ENCODE measurements at regions not wholly inside any gene's neighbourhood (a gene's known extent, or its start where the extent isn't known, plus 50 kb on each side); places are given as distances from the start of the nearest gene placed in this dataset.

DNA sequence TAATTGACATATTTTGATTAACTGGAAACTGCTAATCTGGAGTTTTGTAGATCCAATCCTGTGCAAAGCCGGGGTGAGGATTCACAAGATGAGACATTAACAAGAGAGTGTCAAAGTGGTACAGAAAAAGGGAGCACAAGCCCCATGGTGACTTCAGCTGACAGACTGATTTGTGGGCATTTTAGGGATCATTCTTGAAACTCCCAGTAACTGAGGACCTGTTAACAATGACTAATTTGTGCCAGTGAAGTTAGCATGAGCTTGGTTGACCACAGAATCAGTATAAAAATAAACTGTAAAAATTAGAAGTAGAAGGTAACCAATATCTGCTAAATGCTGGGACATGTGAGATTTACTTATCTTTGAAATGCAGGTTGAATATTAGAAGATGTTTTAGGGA is 1578.3 kb downstream of the EFNA5 start:
- Histone ChIP-seq H4K8ac (ENCODE audit: low read depth in 2 of 2, low read length in 2 of 2) (no peak overlapping the region), H3K27me3 (ENCODE audit: control insufficient read depth, insufficient read depth, low read length) (no peaks in the 10 kb centered on the region), H3K4me3 (ENCODE audit: insufficient read depth, low read depth, low read length) (no peak overlapping the region), H2BK120ac (ENCODE audit: low read depth, low read length) (no peak overlapping the region), H3K27ac (ENCODE audit: insufficient read depth, low read length) (no peak overlapping the region), H4K91ac (ENCODE audit: insufficient read depth, low read depth, low read length) (no peak overlapping the region), H4K5ac (ENCODE audit: low read depth, low read length) (no peak overlapping the region), H2AK5ac (ENCODE audit: low read depth, low read length) (no peak overlapping the region), H2AFZ (replicated peaks; ENCODE audit: low read length, poor library complexity) (no peak overlapping the region), H2BK20ac (ENCODE audit: low read depth, low read length) (no peak overlapping the region), H3K79me1 (ENCODE audit: low read depth in 1 of 2, low read length in 2 of 2) (no peaks in the 10 kb centered on the region), H3K18ac (ENCODE audit: low read depth, low read length) (no peak overlapping the region), H3K23ac (ENCODE audit: low read depth, low read length) (no peak overlapping the region), H3K9me1 (ENCODE audit: insufficient read depth, low read length) (peaks cover 4% of the 10 kb centered on the region; the same call in 1 of the 2 replicates), H3K9ac (ENCODE audit: low read depth, low read length) (no peak overlapping the region), H3K4me2 (ENCODE audit: low read depth, low read length) (no peak overlapping the region), H2BK5ac (ENCODE audit: low read depth, low read length, poor library complexity, severe bottlenecking) (no peak overlapping the region), H3K4ac (ENCODE audit: low read depth, low read length) (no peak overlapping the region), H3K14ac (replicated peaks; ENCODE audit: low read depth, low read length) (no peak overlapping the region), H2BK15ac (ENCODE audit: low read depth, low read length) (no peak overlapping the region), H4K20me1 (ENCODE audit: insufficient read depth, low read length) (no peaks in the 10 kb centered on the region), H2AK9ac (replicated peaks; ENCODE audit: low read depth, low read length, poor library complexity) (no peak overlapping the region), H3K4me1 (ENCODE audit: control insufficient read depth, insufficient read depth, low read length) (peaks cover 5% of the 10 kb centered on the region; the same call in 1 of the 2 replicates), H3K56ac (ENCODE audit: extremely low read depth, insufficient read depth, low read length) (no peak overlapping the region), H3K36me3 (ENCODE audit: control insufficient read depth, insufficient read depth, low read length) (no peaks in the 10 kb centered on the region), H3K9me3 (ENCODE audit: control insufficient read depth, insufficient read depth, low read length) (no peaks in the 10 kb centered on the region)
- ChIA-PET POLR2A (ENCODE audit: unreplicated experiment) (no interaction called here), CTCF (no interaction called here)
- intact Hi-C loops (cut with micrococcal nuclease) (no loop called here), in situ Hi-C loops (cut with MboI; ENCODE audit: low sequenced_read_pairs) (no loop called here), dilution Hi-C loops (cut with HindIII; ENCODE audit: low sequenced_read_pairs, unreplicated experiment) (no loop called here)
- no peak for DNase-seq
- ATAC-seq (ENCODE audit: low read depth), result no peak
- no peak for TF ChIP-seq MAFK (IDR thresholded peaks at IDR 0.05; ENCODE audit: low read depth, low read length)
- no peak for TF ChIP-seq SMC3 (IDR thresholded peaks at IDR 0.05; ENCODE audit: low read depth, low read length)
- no peak for TF ChIP-seq MAZ (IDR thresholded peaks at IDR 0.05; ENCODE audit: borderline replicate concordance, low read depth, low read length)
- no peak for TF ChIP-seq FOS (IDR thresholded peaks at IDR 0.05; ENCODE audit: low read depth, low read length)
- TF ChIP-seq CEBPB (IDR thresholded peaks at IDR 0.05; ENCODE audit: low read depth, low read length), result no peak
- no peak for TF ChIP-seq MXI1 (IDR thresholded peaks at IDR 0.05; ENCODE audit: borderline replicate concordance, low read depth, low read length)
- no peak for TF ChIP-seq RAD21 (IDR thresholded peaks at IDR 0.05; ENCODE audit: low read length)
- TF ChIP-seq RCOR1 (IDR thresholded peaks at IDR 0.05; ENCODE audit: insufficient replicate concordance, low read length), result no peak
- TF ChIP-seq CTCF (conservative IDR thresholded peaks at IDR 0.05; ENCODE audit: low read depth, low read length), result no peak
- TF ChIP-seq CHD1 (IDR thresholded peaks at IDR 0.05; ENCODE audit: low read depth, low read length), result no peak
- no peak for TF ChIP-seq ELK1 (IDR thresholded peaks at IDR 0.05; ENCODE audit: borderline replicate concordance, low read depth, low read length)
- no peak for TF ChIP-seq RFX5 (IDR thresholded peaks at IDR 0.05; ENCODE audit: low read depth, low read length)
- TF ChIP-seq NFE2L2 (IDR thresholded peaks at IDR 0.05; ENCODE audit: low read depth, low read length), result no peak
- TF ChIP-seq BHLHE40 (IDR thresholded peaks at IDR 0.05; ENCODE audit: low read depth, low read length), result no peak
- no peak for TF ChIP-seq USF2 (IDR thresholded peaks at IDR 0.05; ENCODE audit: low read depth, low read length)
- no peak for TF ChIP-seq POLR2A (IDR thresholded peaks at IDR 0.05; ENCODE audit: low read depth, low read length)
- BruUV-seq (replicated peaks), result no TSS peak
- WGBS, 2 experiments (ENCODE audit: extremely low coverage in 2 of 2, insufficient read length in 1 of 2), result no CpG with 5 or more reads among the region's 1 CpG

Data from IMR-90 (cell line).